GM21737 (cell line): ENCODE measurements at regions not wholly inside any gene's neighbourhood (a gene's known extent, or its start where the extent isn't known, plus 50 kb on each side); places are given as distances from the start of the nearest gene placed in this dataset.

Experiments used
- ATAC-seq: cut with Tn5 transposase; IDR thresholded peaks from one replicate; pipeline ENCODE4 v1.9.1; 2021; ENCODE audit warnings: mild to moderate bottlenecking, moderate library complexity; ENCODE audit not compliant: unreplicated experiment

DNA sequence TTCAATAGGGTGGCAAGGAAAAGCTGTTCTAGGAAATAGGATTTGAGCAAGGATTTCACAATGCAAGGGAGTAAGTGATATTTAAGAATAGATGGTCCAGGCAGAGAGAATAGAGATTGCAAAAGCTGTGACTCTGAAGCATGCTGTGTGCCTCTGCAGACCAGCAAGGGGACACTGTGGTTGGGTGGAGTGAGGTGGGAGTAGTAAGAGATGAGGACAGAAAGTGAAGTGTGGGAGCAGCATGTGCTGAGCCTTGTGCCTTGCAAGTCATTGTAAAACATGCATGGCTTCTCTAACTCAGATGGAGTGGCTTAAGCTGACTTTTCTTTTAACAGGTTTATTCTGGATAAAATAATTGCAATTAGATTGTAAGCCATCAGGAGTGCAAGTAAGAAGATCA, 442.4 kb downstream of the CCSER2 start:
- ATAC-seq = no peak

DNA sequence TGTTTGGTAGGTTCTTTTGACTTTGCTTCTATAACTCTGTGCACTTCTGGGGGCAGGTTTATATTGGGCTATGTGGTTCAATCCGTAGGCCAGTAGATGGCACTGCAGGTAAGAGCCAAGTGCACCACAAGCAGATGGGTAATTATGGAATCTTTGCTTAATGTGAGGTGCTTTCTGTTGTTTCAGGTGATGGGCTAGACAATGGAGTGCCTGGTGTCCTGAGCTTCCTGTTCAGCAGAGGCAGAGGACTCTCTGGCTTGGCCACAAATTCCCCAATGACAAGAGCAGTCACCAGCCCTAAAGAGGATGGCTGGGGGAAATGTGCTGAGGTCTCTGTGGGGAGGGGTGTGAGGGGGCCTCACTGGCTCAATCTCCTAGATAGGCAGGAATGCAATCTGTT, 455.0 kb downstream of the CCSER2 start:
- ATAC-seq = no peak

DNA sequence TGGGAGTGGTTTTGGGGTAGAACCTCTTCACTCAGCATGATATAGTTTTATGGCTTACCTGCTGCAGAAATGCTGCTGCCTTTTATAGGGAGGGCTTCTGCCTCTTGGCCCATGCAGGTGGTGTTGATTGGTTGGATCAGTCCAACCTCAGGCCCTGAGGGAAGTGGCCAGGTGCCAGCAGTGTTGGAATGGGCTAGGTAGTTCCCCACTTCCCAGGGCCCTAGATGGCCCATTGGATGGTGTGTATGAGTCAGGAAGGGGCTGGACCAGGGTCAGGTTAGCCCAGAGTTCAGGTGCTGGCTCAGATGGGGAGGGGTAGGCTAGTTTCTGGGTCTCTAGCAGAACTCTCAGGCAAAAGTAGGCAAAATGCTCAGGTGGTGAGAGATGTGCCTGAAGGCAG, 455.5 kb downstream of the CCSER2 start:
- no peak for ATAC-seq

- no peak for ATAC-seq
These were observed 456.4 kb downstream of the CCSER2 start for GRCh38 chr10:84784749-84785148.

- ATAC-seq = no peak
These were observed 460.6 kb downstream of the CCSER2 start for GRCh38 chr10:84789026-84789425.

GRCh38 chr10:84798312-84798711, 469.9 kb downstream of the CCSER2 start:
- no peak for ATAC-seq

- no peak for ATAC-seq
These were observed 472.8 kb downstream of the CCSER2 start for GRCh38 chr10:84801156-84801555.

GRCh38 chr10:84801916-84802315, 473.5 kb downstream of the CCSER2 start:
- no peak for ATAC-seq

DNA sequence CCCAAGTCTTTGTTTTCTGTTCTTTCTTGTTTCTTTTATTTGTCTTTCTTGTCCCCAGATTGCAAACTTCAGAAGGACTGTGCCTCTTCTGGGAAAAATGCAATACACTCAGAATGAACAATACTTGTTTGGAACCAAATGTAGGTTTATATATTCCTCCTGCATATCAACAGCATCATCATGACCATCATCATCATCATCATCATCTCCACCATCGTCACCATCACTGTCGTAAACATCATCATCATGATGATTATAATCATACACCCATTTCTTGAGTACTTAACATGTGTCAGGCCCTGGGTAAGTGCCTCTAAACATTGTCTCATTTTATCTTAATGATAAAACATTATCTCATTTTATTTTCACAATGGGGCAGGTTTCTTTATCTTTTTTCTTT, 476.8 kb downstream of the CCSER2 start:
- no peak for ATAC-seq

DNA sequence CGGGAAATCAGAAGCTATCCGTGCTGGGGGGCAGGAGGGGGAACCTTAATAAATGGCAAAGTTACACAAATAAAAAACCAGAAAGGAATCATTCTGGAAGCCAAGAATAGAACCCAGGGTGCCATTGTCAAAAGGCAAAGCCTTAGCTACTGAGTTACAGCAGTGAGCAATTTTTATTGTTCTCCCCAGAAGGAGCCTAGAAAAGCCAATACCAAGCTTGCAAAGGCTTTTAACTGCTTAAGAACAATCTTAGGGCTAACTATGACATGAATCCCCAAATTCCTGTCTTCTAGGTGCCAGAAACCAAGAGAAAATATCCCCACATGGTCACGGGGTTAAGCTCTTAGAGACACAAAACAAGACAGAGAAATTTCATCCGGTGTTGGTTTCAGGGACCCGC, 482.7 kb downstream of the CCSER2 start:
- ATAC-seq = no peak

DNA sequence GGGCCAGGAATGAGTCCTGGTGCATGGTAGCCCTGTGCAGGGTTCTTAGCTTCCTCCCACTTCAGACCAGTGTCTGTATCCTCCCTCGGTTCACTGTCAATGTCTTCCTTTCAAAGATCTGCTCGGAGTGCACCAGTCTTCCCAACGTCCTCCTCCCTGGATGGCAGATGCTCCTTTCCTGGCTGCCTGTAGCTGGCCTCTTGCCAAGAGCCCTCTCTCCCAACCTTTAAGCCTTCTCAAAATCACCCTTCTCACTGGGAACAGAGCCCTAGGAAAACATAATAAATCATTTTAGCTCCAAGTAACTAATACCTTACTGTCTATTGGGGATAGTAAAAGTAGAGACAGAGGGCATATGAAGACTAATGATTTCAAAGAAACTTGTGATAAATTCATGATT, 490.6 kb downstream of the CCSER2 start:
- ATAC-seq = no peak

GRCh38 chr10:84820120-84820519, 491.7 kb downstream of the CCSER2 start:
- no peak for ATAC-seq

DNA sequence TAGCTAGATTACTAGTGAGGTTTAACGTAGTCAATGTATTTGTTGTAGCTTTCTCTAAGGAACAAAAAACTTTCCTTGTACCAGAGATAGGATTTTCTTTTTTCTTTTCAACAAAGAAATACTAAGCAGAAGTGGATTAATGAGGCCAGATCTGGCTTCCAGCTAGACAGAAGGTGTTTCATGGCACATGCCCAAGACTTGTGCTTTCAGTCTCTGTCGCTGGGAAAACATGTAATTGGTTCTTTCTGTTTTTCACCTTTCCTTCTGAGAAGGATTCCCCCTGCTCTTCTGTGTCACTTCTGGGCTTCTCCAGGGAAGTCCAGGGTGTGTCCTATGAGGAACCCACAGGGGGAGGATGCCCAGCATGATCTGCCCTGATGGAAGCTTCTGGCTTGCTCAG, 492.2 kb downstream of the CCSER2 start:
- ATAC-seq = no peak

DNA sequence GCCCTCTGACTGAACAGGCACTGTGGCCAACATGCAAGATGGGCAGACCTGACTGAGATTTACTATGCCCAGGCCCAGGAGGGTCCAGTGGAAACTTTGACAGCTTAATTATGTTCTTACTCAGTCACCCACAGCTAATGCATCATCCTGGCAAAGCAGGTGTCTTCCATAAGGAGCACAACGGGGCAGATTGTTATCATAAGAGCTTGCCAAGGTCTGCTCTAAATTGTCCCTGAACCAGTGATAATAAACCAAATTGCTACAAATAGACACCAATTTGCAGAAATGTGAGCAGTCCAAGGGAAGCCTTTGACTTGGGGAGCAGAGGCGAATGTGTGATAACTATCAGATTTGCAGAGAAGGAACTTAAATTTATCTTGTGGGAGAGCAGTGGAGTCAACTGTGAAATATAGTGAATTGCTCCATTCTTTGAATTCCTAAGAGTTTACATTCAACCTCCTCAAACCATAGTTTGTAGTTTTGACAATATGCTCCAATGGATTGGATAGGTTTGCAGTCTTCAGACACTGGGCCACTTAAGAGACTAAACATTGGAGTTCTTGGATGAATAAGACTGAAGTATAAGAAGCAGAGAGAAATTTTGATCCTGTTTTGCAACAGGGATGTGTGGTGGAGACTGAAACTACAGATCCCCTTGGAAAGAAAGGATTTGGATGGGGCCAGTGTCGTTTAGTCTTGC, 494.7 kb downstream of the CCSER2 start:
- ATAC-seq = no peak

DNA sequence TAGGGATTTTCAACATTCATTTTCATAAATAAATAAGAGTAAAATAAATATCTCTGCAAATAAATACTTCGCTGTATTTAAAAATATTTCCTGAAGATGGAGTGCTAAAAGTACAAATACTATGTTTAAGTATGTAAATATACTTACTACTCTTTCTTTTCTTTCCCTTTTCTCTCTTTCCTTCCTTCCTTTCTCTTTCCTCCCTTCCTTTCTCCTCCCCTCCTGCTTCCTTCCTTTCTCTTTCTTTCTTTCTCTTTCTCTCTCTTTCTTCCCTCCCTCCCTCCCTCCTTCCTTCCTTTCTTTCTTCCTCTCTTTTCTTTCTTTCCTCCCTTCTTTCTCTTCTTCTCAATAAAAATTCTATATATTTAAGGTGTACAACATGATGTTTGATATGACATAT, 496.1 kb downstream of the CCSER2 start:
- ATAC-seq = no peak

DNA sequence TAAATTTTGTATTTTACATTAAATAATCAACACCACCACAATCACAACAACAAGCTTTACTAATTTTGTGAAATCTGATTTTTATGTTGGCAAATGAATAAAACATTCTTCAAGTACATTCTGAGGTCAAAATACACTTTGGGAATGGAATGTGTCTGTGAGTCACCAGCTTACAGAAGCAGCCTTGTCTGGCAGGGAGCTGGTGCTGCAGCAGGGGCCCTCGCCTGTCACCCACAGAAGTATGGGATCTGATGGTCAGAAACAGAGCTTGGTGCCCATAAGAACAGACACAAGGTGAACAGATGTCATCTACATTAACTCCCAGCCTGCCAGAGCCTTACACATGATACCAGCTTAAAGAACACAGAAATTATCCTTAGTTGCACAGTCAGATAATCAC, 496.9 kb downstream of the CCSER2 start:
- no peak for ATAC-seq

DNA sequence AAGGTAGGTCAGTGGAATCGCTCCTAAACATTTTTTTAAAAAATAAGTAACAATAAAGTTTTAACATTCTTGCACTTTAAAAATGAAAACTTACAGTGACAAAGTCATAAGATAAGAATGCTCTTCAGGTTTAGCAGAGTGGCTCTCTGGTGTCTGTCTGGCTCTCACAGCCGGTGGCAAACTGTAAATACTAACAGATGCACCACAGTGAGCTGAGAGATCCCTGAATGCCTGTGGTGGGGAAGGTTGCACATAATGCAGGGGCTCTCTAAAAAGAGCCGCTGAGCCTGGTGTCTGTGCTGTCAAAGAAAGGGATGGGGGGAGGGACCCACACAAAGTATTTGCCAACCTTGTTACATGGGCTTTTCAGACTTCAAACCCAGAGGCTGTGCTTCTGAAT, 498.3 kb downstream of the CCSER2 start:
- no peak for ATAC-seq

- no peak for ATAC-seq
These were observed 500.7 kb downstream of the CCSER2 start for GRCh38 chr10:84829131-84829530.

- ATAC-seq = no peak
These were observed 508.8 kb downstream of the CCSER2 start for GRCh38 chr10:84837041-84837812.

DNA sequence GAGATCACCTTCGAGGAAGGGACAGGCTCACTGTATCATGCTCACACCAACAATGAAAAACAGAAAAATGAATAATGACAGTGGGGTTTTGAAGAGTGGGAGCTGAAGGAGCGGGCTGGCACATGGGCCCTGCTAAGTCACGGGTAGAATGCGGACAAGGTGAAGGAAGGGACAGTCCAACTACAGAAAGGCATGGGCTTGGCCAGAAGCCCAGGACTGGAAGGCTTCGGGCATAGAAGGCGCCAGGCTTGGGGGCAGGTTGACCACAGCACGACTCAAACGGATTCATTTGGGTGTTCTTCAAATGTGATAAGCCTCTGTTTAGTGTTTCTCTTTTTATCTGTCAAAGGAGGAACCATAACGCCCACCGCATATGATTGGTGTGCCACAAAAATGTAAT, 509.5 kb downstream of the CCSER2 start:
- no peak for ATAC-seq

GRCh38 chr10:84838851-84839250, 510.5 kb downstream of the CCSER2 start:
- ATAC-seq = no peak

- no peak for ATAC-seq
These were observed 514.2 kb downstream of the CCSER2 start for GRCh38 chr10:84842593-84842992.

GRCh38 chr10:84844461-84844860, 516.1 kb downstream of the CCSER2 start:
- ATAC-seq = no peak
